ELF-1 (cell line): ENCODE measurements at regions not wholly inside any gene's neighbourhood (a gene's known extent, or its start where the extent isn't known, plus 50 kb on each side); places are given as distances from the start of the nearest gene placed in this dataset.

Source experiments
- DNase-seq: peaks from one replicate; pipeline ENCODE4 v3.0.0-alpha.2; 2016; ENCODE audit warnings: low read depth, low spot score

DNA sequence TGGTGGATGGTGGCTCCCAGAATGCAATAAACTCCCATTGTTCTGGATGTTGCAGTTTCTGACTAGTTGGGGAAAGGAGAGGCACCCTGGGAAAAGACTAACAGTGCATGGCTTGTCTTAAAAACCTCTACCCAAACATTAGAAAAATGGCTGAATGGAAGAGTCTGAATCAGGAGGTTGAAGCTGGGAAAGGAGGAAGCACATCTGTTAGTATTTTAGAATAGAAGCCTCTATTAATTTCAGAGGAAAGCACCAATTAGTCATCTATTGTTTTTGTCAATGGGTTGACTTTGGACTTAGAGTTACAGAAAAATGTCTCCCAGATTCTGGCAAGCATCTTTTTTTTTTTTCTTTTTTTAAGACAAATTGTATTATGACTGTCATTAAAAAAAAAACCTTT is 56.1 kb upstream of the ELMO1 start:
- DNase-seq, result no peak

DNA sequence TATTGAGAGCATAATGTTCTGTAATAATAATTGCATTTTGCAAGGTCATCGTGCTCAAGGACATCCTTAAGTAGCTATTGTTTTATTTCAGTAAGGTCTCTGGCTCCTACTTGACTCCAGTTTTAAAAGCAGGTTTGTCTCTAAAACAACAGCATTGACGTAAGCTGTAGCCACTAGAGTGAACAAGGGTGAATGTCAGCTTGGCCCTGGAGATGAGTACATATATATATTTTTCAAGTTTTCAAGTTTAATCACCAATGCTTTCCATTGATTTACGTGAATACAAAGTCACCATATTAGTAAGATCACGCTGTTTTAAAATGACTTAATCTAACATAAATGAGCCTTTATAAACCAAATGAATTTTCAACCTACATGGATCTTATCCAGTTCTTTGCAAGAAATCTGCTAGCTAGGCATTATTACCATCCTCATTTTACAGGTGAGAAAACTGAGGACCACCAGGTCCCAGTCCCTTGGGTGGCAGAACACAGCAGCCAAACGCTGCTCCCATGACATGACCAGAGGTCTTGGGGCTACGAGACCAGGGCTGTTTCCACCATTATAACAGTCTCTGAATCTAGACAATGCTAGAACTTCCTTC is 57.2 kb upstream of the ELMO1 start:
- DNase-seq, result no peak

DNA sequence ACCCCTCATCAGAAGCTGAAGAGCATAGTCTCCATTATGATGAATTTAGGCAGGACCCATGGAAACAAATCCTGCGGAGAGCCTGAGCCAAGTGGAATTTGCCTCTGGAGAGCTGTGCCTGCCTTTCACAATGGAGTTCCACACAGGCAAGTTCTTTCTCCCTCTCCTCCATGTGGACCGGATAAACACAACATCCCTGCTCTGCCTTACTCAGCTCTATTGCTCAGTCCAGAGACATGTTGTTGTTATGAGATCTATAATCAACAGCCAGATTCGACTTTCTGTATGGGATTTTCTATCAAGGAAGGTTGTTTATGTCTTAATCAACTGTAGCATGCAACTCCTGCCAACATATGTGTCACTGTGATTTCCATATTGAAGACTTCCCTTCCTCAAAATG is 59.5 kb upstream of the ELMO1 start:
- no peak for DNase-seq

DNA sequence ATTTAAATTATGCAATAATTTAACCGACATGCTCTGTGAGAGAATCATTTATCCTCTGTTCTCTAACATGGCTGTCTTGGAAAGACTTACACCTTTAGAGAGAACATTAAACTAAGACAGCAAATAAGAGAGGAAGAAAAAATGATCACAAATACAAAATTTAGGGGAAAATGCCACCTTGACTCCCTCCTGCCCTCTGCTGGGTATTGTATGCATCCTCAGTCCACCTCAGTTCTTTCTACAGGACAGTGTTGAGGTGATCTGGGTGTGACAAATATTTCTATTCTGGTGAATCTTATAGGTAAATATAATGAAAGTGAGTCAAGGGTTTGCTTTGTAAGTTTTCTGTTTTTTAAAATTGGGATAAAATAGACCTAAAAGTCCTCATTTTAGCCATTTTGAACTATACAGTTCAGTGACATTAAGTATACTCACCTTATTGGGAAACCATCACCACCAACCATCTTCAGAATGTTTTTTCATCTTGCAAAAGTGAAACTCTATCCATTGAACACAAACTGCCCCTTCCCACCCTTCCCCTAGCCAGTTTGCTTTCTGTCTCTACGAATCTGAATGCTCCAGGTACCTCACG is 61.5 kb upstream of the ELMO1 start:
- no peak for DNase-seq

DNA sequence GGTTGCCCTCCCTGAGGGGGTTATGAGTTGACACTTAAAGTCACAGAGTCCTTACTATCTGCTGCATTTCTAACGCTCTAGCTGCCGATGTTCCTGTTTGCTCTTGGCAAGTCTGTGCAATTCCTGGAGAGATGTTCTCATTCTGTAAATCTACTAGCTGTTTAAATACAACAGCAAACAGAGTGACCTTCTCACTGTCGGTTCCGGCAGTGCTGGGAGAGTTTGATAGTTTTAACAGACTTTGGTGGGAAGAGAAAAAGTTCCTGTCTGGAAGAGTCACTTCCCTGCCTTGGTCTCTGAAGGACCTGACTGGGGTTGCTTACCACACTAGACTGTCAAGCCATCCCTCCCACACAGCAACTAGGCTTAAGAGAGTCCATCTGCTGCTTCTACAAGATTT is 63.3 kb upstream of the ELMO1 start:
- no peak for DNase-seq

DNA sequence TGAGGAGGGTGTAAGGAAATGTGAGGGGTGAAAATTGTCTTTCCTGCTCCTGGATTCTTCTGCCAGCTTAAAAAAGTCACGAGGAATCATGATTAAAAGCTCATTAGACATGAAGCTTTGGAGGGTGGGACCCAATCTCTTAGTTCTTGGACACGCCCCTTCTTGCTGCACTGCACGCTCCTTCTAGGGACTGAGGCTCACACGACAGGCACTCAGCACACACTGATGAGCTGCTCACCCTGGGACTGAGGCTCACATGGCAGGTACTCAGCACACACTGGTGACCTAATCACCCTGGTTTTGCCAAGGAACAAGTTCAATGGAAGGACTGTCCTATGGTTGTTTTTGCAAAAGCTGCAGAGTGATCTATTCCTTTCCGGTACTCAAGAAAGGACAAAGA is 65.8 kb upstream of the ELMO1 start:
- DNase-seq, result no peak

DNA sequence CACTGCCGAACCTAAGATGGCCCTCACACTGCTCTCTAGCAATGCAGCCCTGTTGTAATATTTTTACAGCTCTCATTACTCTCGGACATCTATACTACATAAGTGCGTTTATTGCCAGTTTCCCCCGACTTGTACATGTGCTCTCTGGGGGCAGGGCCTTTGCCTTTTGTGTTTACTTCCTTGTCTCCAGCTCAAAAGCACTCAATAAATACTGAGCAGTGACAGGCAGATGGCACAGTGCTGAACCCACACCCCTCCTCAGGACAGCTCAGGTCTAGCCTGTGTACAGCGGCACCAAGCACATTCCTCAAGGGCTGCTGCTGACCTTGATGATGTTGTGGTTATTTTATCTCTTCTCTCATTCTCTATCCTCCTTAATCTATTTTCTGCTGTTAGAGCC is 68.0 kb upstream of the ELMO1 start:
- DNase-seq, result no peak

DNA sequence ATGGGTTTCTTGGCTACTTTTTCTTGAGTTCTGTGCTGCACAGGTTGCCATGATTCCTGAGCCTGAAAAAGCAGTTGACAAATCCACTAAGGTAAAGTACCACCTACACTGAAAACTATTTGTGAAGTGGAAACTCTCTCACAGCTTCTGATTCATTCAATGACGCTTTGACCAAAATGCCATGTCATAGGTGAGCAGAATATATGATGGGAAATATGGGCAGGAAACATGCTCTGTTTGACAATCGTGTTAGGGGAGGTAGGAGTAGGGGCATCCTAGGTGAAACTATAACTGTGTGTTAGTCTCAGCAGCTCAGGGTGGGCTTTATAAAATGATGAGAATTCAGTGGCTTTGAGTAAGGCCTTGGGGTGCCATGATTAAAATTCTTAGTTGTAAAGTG is 69.6 kb upstream of the ELMO1 start:
- no peak for DNase-seq

DNA sequence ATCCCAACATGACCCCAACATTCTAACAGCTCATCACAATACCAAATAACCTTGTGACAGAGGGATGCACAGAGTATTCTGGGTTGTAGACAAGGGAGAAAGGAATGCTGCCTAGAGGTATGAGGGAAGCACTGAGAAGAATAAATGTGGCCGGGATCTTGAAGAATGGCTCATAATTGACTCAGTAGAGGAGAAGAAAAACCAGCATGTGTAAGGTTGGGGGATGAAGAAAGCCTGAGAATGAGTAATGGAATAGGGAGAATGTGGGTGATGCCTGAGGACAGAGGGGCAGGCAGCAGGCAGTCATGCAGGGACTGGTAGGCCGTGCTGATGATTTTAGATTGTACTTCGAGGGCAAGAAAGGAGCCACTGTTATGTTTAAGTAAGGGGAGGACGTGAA is 75.4 kb upstream of the ELMO1 start:
- no peak for DNase-seq

DNA sequence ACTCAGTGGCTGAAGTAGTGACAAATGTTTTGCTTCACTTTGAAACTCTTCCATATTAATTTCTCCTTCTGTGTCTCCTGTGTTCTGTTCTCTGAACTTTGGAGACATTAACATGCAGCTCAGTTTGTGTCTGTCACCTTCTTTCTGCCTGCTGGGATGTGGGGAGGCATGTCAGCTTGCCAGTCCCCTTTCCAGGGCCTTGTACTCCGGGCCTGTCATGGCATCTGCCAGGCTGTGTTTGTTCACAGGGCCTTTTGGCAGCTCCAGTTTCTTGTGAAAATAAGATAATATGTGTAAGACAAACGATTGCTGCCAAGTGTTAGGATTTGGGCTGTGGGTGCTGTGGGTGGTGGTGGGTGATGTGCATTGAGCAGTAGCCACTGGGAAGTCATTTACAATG is 76.1 kb upstream of the ELMO1 start:
- DNase-seq, result no peak

DNA sequence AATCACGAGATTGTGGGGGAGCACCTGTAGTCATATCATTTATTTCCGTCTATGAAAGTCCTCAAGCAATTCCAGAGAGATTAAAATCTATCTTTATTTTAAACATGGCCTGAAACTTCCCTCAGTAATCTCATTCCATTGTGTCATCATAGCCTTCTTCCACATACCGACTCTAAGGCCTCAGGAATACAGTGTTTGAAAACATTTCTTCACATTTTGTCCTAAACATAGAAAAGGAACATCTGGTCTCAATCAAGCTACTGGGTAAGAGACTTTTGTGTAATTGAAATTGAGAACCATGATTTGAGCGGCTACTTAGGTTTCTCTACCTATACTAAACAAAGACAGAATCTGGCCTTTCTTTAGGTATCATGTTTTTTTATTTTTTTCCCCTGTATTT is 78.0 kb upstream of the ELMO1 start:
- DNase-seq, result no peak

DNA sequence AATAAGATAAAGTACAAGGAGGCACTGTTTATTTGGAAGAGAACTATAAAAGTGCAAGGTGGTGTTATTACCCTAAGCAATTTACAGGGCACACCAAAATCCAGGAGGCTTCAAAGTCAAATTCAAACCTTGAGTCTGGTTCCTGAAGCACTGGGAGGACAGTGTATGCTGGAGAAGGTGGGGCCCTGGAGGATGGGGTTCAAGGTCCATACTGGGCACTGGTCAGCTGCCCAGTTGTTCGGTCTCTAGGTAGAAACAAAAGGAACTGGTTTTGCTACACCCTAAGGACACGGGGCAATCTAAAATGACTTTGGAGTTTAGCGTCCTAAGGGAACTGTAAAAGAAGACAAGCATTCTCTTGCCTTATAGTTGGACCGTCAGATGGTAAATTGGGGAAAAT is 78.4 kb upstream of the ELMO1 start:
- no peak for DNase-seq

DNA sequence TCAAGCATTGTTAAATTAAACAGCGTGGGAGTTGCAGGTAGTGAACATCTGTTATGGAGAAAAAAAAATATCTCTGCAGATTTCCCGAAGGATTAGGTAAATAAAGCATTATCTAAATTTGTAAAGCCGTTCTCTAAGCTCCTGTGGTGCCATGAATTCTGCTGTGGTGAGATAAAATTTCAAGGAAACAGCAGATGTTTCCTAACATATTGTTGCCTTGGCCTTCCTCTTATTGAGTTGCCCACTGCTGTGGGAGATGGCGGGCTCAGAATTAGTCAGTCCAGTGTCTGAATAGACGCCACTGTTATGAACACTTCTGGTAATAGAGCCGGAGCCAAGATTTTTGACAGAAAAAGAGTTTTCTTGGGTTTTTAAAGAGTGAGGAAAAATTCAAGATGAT is 82.6 kb upstream of the ELMO1 start:
- DNase-seq, result no peak

DNA sequence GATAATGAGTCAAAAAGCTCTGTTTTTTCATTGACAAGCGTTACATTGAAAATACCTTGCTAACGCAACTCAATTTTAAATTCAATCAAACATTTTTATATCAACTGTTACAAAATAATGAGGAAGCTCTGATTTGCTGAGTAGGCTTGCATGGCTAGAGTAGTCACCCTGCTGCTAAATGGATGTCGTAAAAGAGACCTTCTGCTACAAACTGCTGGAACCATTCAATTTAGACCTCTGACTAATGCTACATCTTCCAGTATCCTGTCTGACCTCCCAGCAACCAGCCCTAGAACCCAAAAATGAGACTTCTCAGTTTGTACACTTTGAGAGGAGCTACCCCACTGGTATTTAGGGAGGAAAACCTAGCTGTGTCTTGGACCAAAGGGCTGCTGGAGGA is 84.0 kb upstream of the ELMO1 start:
- DNase-seq, result no peak

DNA sequence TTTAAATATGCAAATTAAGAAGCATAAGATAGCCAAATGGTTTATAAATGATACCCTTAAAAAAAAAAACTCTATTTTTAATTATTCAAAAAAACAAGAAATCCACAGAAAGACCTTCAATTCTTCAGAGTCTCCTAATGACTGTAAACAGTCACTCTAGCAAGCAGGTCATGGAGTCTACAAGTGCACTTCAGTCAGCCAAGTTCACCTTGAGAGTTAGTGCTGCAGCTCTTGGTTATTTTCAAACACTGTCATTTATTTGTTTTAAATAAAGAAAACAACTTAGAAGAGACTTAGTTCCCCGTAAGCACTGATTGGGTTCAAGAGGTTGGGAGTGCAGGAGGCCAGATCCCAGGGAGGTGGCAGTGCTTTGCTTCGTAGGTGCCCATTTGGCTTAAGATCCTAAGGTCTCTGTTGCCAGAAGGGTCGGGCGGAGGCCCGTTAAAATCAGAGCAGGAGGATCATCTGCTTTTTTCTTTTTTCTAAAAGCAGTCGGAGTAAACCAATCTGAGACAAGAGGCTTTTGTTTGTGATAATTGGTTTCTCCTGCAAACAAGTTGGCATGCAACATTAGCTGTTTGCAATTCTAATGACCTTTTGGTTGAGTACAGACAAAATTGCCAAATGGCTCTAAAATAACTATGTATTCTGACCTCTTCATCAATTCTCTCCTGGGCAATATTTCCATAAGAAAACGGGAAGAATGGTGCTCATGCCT is 86.4 kb upstream of the ELMO1 start:
- no peak for DNase-seq

DNA sequence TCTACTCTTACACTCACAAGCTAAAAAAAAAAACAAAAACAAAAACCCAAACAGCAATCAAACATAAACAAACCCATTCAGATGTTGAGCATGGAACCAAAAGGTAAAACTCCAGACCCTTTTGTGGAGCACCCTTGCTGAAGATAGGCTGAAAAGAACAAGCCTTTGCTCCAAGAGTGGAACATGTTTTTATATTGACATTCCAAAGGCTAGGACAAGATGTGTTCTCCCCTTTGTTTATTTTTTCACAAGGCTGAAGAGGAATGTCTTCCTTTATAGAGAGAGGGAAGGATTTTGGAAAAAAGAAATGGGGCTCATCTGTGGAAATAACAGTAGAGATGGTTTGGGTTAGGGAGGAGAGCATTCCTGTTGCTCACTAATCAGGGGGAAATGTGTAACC is 87.2 kb upstream of the ELMO1 start:
- no peak for DNase-seq

DNA sequence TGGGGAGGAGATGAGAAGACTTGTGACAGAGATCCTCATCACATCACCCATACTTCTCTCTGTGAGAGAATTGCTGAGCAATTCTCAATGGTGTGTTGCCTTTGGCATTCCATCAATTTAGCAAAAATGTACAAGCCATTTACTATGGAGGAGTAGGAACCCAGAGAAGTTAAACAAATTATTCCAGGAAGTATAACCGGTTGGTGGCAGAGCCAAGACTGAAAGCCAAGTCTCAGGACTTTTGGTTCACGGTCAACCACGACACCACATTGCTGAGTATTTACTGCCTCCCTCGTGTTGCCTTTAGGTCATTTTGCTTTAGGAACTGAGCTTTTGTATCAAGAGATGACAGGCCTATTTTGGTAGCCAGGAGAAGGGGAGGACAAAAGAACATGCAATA is 88.0 kb upstream of the ELMO1 start:
- no peak for DNase-seq

DNA sequence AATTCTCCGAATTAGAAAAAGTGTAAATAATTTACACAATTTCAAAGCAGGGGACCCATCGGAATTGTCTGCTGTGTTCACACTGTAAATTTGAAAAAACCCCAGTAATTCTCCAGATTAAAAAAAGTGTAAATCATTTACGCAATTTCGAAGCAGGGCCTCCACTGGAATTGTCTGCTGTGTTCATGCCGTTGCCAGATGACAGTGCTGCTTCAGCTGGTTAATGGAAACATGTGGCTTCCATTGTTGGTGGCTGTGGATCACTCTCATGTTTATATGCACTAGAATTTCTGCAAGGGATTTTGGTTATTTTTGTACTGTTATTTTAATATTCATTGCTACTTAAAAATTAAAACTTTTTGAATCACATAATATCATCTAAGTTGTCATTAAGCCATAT is 88.8 kb upstream of the ELMO1 start:
- no peak for DNase-seq

DNA sequence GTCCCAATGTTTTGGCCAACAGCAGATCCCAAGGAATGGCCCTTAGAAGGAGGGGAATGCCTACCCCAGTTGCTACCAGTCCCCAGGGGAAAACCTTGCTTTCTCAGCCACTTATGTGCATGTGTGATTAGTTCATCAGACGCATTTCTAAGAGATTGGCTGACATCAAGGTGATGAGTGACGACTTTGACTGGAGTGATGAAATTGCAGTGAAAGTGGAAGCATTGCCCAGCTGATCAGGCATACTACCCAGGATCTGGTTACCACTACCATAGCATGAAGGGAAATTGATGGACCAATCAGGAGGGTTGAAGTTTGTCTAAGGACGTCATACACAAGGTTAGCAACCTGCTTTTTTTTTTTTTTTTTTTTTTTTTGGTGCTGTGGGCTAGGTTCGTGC is 90.3 kb upstream of the ELMO1 start:
- DNase-seq, result no peak

DNA sequence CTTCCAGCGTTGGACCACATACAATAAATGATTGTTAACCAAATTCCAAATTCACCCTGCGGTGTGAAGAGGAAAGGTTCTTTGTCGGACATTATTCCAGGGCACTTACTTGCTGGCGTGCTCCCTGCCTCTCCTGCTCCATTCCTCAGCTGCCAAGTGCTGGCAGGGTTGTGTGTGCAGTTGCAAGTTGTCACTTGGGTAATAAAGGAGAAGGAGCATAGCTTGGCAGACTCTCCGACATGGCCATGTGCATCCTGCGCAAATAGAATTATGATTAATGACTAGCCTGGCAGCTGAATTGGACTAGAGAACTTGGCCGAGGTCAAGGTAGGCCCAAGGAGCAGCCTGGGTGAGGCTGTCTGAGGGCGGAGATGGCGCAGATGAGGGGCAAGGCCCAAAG is 92.3 kb upstream of the ELMO1 start:
- DNase-seq, result no peak

DNA sequence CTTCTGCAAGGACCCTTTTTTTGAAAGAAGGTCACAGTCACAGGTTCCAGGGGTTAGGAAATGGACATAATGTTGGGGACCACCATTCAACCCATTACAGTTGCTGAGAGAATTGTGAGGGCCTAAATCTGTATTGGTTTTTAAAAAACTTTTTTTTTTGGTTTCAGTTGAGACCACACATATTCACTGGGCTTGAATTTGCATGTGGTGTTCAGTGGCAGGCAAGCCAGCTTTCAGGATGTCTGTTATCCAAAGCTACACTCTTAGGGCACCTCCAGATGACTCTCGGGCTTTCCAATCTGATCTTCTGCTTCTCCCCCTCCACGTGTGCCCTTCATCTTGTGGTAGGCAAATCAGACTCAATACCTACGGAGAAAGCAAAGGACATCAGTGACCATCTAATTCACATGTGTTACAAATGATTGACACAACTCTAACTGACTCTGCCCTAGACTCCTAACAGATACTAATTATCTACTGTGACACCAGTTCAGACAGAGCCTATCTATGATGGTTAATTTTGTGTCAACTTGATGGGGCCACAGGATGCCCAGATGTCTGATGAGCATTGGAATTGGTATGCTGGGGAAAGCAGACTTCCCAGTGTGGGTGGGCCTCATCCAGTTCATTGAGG is 93.3 kb upstream of the ELMO1 start:
- no peak for DNase-seq

DNA sequence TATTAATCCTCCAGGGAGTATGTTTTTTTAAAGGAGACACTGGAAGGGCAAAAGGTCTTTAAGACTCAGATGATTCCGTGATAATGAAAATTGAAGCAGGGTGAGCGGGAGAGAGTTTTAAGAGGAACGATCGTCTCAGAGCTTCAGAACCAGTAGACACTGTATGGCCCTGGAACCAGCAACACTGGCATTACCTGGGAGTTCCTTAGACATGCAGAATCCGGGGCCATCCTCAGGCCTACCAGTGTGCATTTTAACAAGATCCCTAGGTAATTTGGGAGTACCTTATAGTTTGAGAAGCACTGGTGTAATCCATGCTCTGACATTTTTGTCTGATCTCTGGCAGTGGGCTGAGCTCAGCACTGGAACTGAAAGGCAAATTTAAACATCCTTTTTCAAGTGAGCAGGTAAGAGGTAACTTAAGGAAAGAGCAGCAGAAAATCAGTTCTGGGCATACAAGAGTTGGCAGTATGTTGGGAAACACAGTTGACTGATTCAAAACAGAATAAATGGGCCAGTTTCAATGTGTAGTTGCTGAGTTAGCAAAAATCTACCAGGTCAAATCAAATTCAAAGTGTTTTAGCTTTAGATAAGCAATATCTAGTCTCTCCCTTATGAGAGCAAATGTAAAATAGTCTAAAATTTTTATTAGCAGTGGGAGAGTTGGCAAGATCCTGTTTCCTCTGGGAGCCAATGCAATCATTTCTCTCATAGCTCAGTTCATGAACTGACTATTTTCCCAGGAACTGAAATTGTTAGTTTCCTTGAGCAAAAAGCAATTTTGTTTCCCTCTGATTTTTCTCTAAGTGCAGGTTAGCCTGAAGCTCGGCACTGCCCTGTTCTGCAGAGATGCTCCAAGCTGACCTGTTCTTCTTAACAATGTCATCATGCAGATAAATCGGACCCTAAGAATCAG is 97.2 kb upstream of the ELMO1 start:
- DNase-seq, result no peak
